ENCODE measurements at regions not wholly inside any gene's neighbourhood (a gene's known extent, or its start where the extent isn't known, plus 50 kb on each side); places are given as distances from the start of the nearest gene placed in this dataset.
A peak's percentile ranks its signal among the peaks of the same experiment; 100 is the strongest.
"Not testable (repeated sequence)": the region's sequence is repeated elsewhere in the genome, so short reads cannot be mapped to it uniquely, and the experiment has no call there.

- Histone ChIP-seq H3K27me3 (ENCODE audit: control insufficient read depth in 2 of 2, insufficient read depth in 2 of 2, low read length in 2 of 2) (no peaks in the 10 kb centered on the region), H3K27ac (ENCODE audit: insufficient read depth, low read depth, low read length) (no peak overlapping the region), H3K36me3 (ENCODE audit: control insufficient read depth in 2 of 2, extremely low read depth in 1 of 2, insufficient read depth in 2 of 2, low read length in 2 of 2) (no peaks in the 10 kb centered on the region), H3K9me3 (replicated peaks; ENCODE audit: control insufficient read depth, insufficient read depth, low read length) (no peaks in the 10 kb centered on the region), H3K4me1 (ENCODE audit: control insufficient read depth, extremely low read depth, insufficient read depth, low read length) (no peaks in the 10 kb centered on the region), H2AFZ (ENCODE audit: low read depth, low read length) (no peak overlapping the region), H3K4me2 (ENCODE audit: insufficient read depth, low read length) (no peak overlapping the region), H3K9me1 (replicated peaks; ENCODE audit: control insufficient read depth, extremely low read depth, insufficient read depth, low read length) (no peaks in the 10 kb centered on the region), H4K20me1 (replicated peaks; ENCODE audit: control insufficient read depth, extremely low read depth, insufficient read depth, low read length) (no peaks in the 10 kb centered on the region), H3K9ac (replicated peaks; ENCODE audit: extremely low read depth, insufficient read depth, low read length) (no peak overlapping the region), H3K4me3 (replicated peaks in 1 of 3; ENCODE audit: insufficient read depth in 1 of 3, low read depth in 1 of 3, low read length in 3 of 3) (no peak overlapping the region), H3K79me2 (ENCODE audit: control insufficient read depth, insufficient read depth, low read length) (no peaks in the 10 kb centered on the region)
- ChIA-PET CTCF (no interaction called here), POLR2A (no interaction called here)
- dilution Hi-C loops (cut with MboI; ENCODE audit: extremely low pct_ligation_motif_present, low sequenced_read_pairs) (no loop called here), intact Hi-C loops (cut with micrococcal nuclease) (no loop called here)
- BruUV-seq (replicated peaks) = no TSS peak
- FAIRE-seq = no peak
- DNase-seq (ENCODE audit: low read depth, low spot score) = peak; percentile 2
- no peak for TF ChIP-seq GATA2 (IDR thresholded peaks at IDR 0.05; ENCODE audit: insufficient read depth, insufficient read length, low read depth, low read length)
- no peak for TF ChIP-seq POLR2AphosphoS5 (IDR thresholded peaks at IDR 0.05; ENCODE audit: insufficient read depth, low read depth, low read length)
- TF ChIP-seq JUN (IDR thresholded peaks at IDR 0.05; ENCODE audit: borderline replicate concordance, insufficient read depth, insufficient read length, low read depth) = no peak
- TF ChIP-seq EZH2 (IDR thresholded peaks at IDR 0.05; ENCODE audit: borderline replicate concordance, low read depth, low read length, severe bottlenecking) = no peak
- TF ChIP-seq MAX (IDR thresholded peaks at IDR 0.05; ENCODE audit: insufficient read depth, insufficient read length) = no peak
- TF ChIP-seq MYC (IDR thresholded peaks at IDR 0.05; ENCODE audit: low read depth, low read length) = no peak
- no peak for TF ChIP-seq CTCF (IDR thresholded peaks at IDR 0.05; ENCODE audit: extremely low read depth in 1 of 2, insufficient read depth in 1 of 2, low read depth in 1 of 2, low read length in 2 of 2)
- no peak for TF ChIP-seq FOS (IDR thresholded peaks at IDR 0.05; ENCODE audit: borderline replicate concordance, insufficient read depth, low read length)
- no peak for TF ChIP-seq POLR2A (IDR thresholded peaks at IDR 0.05; ENCODE audit: low read depth, low read length)
Measured at GRCh38 chr3:78091478-78092119, 1051.7 kb downstream of the ROBO2 start.

- CTCF ChIA-PET; H2AFZ ChIP-seq (ENCODE audit: low read depth, low read length); H3K36me3 ChIP-seq (ENCODE audit: control insufficient read depth in 2 of 2, extremely low read depth in 1 of 2, insufficient read depth in 2 of 2, low read length in 2 of 2); H3K9ac ChIP-seq (replicated peaks; ENCODE audit: extremely low read depth, insufficient read depth, low read length); BruUV-seq (replicated peaks); DNase-seq (ENCODE audit: low read depth, low spot score); H3K27ac ChIP-seq (ENCODE audit: insufficient read depth, low read depth, low read length); H3K9me1 ChIP-seq (replicated peaks; ENCODE audit: control insufficient read depth, extremely low read depth, insufficient read depth, low read length); dilution Hi-C loops (cut with MboI; ENCODE audit: extremely low pct_ligation_motif_present, low sequenced_read_pairs); H4K20me1 ChIP-seq (replicated peaks; ENCODE audit: control insufficient read depth, extremely low read depth, insufficient read depth, low read length); H3K79me2 ChIP-seq (ENCODE audit: control insufficient read depth, insufficient read depth, low read length); POLR2A ChIA-PET; H3K4me3 ChIP-seq (replicated peaks in 1 of 3; ENCODE audit: insufficient read depth in 1 of 3, low read depth in 1 of 3, low read length in 3 of 3); H3K27me3 ChIP-seq (ENCODE audit: control insufficient read depth in 2 of 2, insufficient read depth in 2 of 2, low read length in 2 of 2); H3K4me2 ChIP-seq (ENCODE audit: insufficient read depth, low read length); intact Hi-C loops (cut with micrococcal nuclease); H3K4me1 ChIP-seq (ENCODE audit: control insufficient read depth, extremely low read depth, insufficient read depth, low read length); H3K9me3 ChIP-seq (replicated peaks; ENCODE audit: control insufficient read depth, insufficient read depth, low read length); FAIRE-seq: not testable (repeated sequence)
Measured at GRCh38 chr3:78092574-78092973, 1052.7 kb downstream of the ROBO2 start.

All from endothelial cell of umbilical vein (primary cell).